ENCODE measurements at regions not wholly inside any gene's neighbourhood (a gene's known extent, or its start where the extent isn't known, plus 50 kb on each side); places are given as distances from the start of the nearest gene placed in this dataset.
A peak's percentile ranks its signal among the peaks of the same experiment; 100 is the strongest.

- no peak for DNase-seq
Measured at GRCh38 chr3:177517906-177518305, 320.6 kb upstream of the TBL1XR1 start.

GRCh38 chr3:177519588-177519987 is 322.3 kb upstream of the TBL1XR1 start:
- DNase-seq = no peak

GRCh38 chr3:177521305-177521704 is 324.0 kb upstream of the TBL1XR1 start:
- DNase-seq = no peak

- DNase-seq = no peak
Measured at GRCh38 chr3:177522051-177522450, 324.8 kb upstream of the TBL1XR1 start.

GRCh38 chr3:177523067-177523675 is 325.9 kb upstream of the TBL1XR1 start:
- DNase-seq = no peak

GRCh38 chr3:177523872-177524438 is 326.7 kb upstream of the TBL1XR1 start:
- no peak for DNase-seq

- no peak for DNase-seq
Measured at GRCh38 chr3:177524742-177525141, 327.5 kb upstream of the TBL1XR1 start.

GRCh38 chr3:177525414-177525813 is 328.1 kb upstream of the TBL1XR1 start:
- DNase-seq = no peak

- DNase-seq = peak; percentile 8
Measured at GRCh38 chr3:177525987-177526712, 328.9 kb upstream of the TBL1XR1 start.

GRCh38 chr3:177527182-177527581 is 329.9 kb upstream of the TBL1XR1 start:
- DNase-seq = no peak

- DNase-seq = no peak
Measured at GRCh38 chr3:177528306-177529070, 331.2 kb upstream of the TBL1XR1 start.

GRCh38 chr3:177529071-177529550 is 331.8 kb upstream of the TBL1XR1 start:
- DNase-seq = peak; percentile 39

GRCh38 chr3:177529716-177530335 is 332.5 kb upstream of the TBL1XR1 start:
- DNase-seq = no peak

- DNase-seq = no peak
Measured at GRCh38 chr3:177530908-177531307, 333.6 kb upstream of the TBL1XR1 start.

- no peak for DNase-seq
Measured at GRCh38 chr3:177536873-177537272, 339.6 kb upstream of the TBL1XR1 start.

- DNase-seq = no peak
Measured at GRCh38 chr3:177537612-177538011, 340.3 kb upstream of the TBL1XR1 start.

GRCh38 chr3:177538048-177538749 is 340.9 kb upstream of the TBL1XR1 start:
- no peak for DNase-seq

GRCh38 chr3:177538750-177539730 is 341.8 kb upstream of the TBL1XR1 start:
- DNase-seq = no peak

GRCh38 chr3:177541541-177541940 is 344.3 kb upstream of the TBL1XR1 start:
- DNase-seq = no peak

- DNase-seq = no peak
Measured at GRCh38 chr3:177545964-177546363, 348.7 kb upstream of the TBL1XR1 start.
